ENCODE measurements at regions not wholly inside any gene's neighbourhood (a gene's known extent, or its start where the extent isn't known, plus 50 kb on each side); places are given as distances from the start of the nearest gene placed in this dataset.

DNA sequence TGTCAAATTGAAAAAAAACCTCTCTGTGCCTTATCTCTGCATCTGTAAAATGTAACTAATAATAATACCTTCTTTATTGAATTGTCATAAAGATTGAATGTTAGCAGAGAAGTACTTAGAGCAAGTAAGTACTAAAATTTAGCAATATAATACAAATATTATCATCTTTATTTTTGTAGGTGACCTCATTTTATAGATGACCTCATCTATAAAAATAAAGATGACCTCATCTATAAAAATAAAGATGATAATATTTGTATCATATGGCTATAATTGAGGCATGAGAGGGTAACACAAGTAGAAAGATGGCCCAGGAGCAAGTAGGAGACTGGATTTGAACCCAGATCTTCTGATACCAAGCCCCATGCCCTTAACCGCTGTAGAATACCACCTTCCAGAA, 193.2 kb upstream of the FOXD3 start:
- TF ChIP-seq, protein P1, sequence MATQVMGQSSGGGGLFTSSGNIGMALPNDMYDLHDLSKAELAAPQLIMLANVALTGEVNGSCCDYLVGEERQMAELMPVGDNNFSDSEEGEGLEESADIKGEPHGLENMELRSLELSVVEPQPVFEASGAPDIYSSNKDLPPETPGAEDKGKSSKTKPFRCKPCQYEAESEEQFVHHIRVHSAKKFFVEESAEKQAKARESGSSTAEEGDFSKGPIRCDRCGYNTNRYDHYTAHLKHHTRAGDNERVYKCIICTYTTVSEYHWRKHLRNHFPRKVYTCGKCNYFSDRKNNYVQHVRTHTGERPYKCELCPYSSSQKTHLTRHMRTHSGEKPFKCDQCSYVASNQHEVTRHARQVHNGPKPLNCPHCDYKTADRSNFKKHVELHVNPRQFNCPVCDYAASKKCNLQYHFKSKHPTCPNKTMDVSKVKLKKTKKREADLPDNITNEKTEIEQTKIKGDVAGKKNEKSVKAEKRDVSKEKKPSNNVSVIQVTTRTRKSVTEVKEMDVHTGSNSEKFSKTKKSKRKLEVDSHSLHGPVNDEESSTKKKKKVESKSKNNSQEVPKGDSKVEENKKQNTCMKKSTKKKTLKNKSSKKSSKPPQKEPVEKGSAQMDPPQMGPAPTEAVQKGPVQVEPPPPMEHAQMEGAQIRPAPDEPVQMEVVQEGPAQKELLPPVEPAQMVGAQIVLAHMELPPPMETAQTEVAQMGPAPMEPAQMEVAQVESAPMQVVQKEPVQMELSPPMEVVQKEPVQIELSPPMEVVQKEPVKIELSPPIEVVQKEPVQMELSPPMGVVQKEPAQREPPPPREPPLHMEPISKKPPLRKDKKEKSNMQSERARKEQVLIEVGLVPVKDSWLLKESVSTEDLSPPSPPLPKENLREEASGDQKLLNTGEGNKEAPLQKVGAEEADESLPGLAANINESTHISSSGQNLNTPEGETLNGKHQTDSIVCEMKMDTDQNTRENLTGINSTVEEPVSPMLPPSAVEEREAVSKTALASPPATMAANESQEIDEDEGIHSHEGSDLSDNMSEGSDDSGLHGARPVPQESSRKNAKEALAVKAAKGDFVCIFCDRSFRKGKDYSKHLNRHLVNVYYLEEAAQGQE (IDR thresholded peaks at IDR 0.05; ENCODE audit: insufficient replicate concordance, low read depth), result no peak
- TF ChIP-seq POLR2AphosphoS5 (IDR thresholded peaks at IDR 0.05; ENCODE audit: low read depth), result no peak
- TF ChIP-seq, protein P2, sequence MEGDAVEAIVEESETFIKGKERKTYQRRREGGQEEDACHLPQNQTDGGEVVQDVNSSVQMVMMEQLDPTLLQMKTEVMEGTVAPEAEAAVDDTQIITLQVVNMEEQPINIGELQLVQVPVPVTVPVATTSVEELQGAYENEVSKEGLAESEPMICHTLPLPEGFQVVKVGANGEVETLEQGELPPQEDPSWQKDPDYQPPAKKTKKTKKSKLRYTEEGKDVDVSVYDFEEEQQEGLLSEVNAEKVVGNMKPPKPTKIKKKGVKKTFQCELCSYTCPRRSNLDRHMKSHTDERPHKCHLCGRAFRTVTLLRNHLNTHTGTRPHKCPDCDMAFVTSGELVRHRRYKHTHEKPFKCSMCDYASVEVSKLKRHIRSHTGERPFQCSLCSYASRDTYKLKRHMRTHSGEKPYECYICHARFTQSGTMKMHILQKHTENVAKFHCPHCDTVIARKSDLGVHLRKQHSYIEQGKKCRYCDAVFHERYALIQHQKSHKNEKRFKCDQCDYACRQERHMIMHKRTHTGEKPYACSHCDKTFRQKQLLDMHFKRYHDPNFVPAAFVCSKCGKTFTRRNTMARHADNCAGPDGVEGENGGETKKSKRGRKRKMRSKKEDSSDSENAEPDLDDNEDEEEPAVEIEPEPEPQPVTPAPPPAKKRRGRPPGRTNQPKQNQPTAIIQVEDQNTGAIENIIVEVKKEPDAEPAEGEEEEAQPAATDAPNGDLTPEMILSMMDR (IDR thresholded peaks at IDR 0.05; ENCODE audit: insufficient read depth, low read length), result no peak
- no peak for TF ChIP-seq SPI1 (IDR thresholded peaks at IDR 0.05; ENCODE audit: borderline replicate concordance, low read depth)
- TF ChIP-seq GABPA (IDR thresholded peaks at IDR 0.05; ENCODE audit: low read depth), result no peak
